ENCODE measurements at regions not wholly inside any gene's neighbourhood (a gene's known extent, or its start where the extent isn't known, plus 50 kb on each side); places are given as distances from the start of the nearest gene placed in this dataset.
"Not testable (repeated sequence)": the region's sequence is repeated elsewhere in the genome, so short reads cannot be mapped to it uniquely, and the experiment has no call there.

DNA sequence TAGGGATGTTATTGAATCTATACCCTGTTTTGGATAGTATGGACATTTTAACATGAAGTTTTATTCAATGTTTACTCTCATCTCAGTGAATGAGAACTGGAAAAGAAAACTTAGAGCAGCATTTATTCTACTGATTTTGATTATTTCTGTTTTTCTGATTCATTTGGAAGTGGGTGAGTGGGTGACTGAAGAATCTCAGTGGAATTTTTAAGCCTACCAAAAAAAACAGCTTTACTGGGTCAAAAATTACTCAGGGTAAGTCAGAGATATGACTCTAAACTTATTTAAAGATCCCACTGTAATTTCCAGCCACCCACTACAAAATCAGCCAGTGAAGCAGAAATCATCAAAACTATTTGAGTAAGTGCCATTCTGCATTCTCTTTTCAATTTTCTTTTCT, 942.6 kb upstream of the ADAMTS5 start:
- CTCF ChIA-PET; POLR2A ChIA-PET; DNase-seq (ENCODE audit: low read depth, low spot score); H3K4me3 ChIP-seq (ENCODE audit: low read depth, low read length): not testable (repeated sequence)

DNA sequence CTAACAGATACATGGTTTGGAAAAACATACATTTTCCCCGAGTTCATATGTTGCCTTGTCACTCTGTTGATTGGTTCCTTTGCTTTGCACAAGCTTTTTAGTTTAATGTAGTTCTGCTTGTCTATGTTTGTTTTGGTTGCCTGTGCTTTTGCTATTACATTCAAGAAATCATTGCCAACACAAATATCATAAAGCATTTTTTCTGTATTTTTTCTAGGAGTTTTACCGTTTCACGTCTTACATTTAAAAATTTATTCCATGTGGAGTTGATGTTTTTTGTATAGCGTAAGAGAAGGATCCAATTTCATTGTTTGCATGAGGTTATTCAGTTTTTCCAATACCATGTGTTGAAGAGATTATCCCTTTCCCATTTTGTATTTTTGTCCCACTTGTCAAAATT, 941.9 kb upstream of the ADAMTS5 start:
- H3K4me3 ChIP-seq (ENCODE audit: low read depth, low read length); POLR2A ChIA-PET; DNase-seq (ENCODE audit: low read depth, low spot score); CTCF ChIA-PET: not testable (repeated sequence)

DNA sequence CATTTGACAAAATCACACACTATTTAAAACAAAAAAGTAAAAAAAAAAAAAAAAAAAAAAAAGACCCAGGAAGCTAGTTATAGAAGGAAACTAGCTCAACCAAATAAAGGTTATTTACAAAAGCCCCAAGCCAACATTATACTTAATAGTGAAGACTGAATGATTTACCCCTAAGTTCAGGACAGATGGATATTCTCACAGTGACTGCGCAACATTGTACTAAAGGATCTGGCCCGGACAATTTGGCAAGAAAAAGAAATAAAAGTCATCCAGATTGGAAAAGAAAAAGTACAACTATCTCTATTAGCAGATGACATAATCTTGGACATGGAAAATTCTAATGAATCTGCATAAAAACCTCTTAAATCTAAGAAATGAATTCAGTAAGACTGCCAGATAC, 936.0 kb upstream of the ADAMTS5 start:
- POLR2A ChIA-PET; DNase-seq (ENCODE audit: low read depth, low spot score); H3K4me3 ChIP-seq (ENCODE audit: low read depth, low read length); CTCF ChIA-PET: not testable (repeated sequence)

DNA sequence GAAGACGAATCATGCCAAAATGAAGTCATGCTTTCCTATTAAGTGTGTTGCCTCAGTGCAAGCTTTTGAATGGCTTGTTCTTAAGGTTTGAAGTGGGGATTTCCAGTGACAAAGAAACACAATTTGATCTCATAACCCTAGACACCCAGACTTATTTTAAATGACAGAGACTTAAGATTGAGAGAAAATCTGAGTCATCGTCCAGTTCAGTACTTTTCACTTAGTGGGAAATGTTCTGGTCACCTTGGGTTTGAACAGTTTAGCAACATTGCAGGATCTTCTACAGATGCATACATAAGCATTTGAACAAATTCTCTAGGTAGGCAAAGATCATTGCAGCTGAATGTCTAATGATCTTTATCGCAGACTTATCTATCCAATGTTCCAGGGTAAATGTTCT, 926.7 kb upstream of the ADAMTS5 start:
- DNase-seq (ENCODE audit: low read depth, low spot score); CTCF ChIA-PET; H3K4me3 ChIP-seq (ENCODE audit: low read depth, low read length): not testable (repeated sequence)
- POLR2A ChIA-PET, result interaction anchor here (0.6 kb wide), 1 partner anchor 117 kb away, joined by 3 read pairs; no protein-coding TSS in a partner anchor

DNA sequence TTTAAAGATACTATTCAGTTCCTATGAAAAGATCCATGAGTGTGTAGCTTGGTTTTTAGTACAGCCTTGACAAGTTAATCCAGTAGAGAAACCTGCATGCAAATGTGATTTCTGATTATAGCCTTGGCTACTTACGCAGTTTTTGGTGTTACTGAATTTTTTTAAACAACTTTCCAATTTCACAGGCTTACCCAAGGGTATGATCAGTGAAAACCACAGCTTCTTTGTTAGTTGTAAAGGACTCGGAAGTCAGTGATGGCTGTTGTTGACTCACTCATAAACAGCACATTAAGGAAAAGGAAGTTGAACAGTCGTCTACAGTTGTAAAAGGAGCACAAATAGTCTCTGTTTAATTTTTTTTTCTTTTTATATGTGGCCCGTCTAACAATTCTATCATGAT, 924.6 kb upstream of the ADAMTS5 start:
- CTCF ChIA-PET; H3K4me3 ChIP-seq (ENCODE audit: low read depth, low read length); DNase-seq (ENCODE audit: low read depth, low spot score); POLR2A ChIA-PET: not testable (repeated sequence)

DNA sequence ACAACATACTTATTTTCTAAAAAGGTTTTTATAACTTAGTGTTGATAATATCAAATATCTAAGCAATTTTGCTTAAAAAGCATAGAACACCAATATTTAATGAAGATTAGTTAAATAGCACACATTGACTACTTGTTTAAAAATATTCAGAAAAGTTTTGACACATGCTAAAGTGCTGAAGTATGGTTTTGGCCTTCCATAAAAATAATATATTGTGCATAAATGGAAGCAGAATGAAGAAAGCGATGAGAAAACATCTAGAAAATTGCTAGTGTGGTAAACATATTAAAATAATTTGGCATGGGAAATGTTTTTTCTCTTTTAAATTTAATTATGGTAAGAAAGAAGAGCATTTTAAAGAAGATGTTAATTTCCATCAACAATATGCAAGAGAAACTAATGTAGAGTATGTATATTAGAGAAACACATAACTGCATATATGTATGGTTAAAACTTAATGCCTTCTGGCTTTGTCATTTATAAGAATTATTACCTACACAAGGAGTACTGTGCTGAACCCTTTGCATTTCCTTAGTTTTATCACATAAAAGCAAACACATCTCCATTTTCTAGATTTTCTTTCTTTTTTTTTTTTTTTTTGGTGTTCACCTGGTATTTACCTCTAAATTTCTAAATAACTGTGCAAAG, 921.0 kb upstream of the ADAMTS5 start:
- CTCF ChIA-PET; H3K4me3 ChIP-seq (ENCODE audit: low read depth, low read length); POLR2A ChIA-PET; DNase-seq (ENCODE audit: low read depth, low spot score): not testable (repeated sequence)

DNA sequence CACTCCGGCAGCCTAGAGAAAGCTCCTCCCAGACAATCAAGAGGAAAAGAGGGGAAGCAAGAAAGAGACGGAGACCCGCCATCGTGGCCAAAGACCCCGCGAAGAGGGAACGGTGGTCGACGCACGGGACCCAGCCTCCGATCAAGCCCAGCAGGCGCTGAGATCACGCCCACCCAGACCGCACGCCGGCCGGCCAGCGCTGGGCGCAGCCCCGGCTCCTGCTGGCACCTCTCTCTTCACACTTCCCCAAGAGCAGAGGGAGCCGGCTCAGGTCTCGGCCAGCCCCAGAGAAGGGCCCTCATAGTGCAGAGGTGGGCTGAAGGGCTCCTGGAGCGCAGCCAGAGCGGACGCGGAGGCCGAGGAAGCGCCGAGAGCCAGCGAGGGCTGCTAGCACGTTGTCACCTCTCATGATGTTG, 918.4 kb upstream of the ADAMTS5 start:
- TF ChIP-seq, protein P1, sequence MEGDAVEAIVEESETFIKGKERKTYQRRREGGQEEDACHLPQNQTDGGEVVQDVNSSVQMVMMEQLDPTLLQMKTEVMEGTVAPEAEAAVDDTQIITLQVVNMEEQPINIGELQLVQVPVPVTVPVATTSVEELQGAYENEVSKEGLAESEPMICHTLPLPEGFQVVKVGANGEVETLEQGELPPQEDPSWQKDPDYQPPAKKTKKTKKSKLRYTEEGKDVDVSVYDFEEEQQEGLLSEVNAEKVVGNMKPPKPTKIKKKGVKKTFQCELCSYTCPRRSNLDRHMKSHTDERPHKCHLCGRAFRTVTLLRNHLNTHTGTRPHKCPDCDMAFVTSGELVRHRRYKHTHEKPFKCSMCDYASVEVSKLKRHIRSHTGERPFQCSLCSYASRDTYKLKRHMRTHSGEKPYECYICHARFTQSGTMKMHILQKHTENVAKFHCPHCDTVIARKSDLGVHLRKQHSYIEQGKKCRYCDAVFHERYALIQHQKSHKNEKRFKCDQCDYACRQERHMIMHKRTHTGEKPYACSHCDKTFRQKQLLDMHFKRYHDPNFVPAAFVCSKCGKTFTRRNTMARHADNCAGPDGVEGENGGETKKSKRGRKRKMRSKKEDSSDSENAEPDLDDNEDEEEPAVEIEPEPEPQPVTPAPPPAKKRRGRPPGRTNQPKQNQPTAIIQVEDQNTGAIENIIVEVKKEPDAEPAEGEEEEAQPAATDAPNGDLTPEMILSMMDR (IDR thresholded peaks at IDR 0.05; ENCODE audit: insufficient read depth, low read length, missing control alignments), result no peak
- POLR2A ChIA-PET, result no interaction called here
- CTCF ChIA-PET, result no interaction called here
- DNase-seq (ENCODE audit: low read depth, low spot score), result no peak
- no peak overlapping the region for H3K4me3 ChIP-seq (ENCODE audit: low read depth, low read length)

DNA sequence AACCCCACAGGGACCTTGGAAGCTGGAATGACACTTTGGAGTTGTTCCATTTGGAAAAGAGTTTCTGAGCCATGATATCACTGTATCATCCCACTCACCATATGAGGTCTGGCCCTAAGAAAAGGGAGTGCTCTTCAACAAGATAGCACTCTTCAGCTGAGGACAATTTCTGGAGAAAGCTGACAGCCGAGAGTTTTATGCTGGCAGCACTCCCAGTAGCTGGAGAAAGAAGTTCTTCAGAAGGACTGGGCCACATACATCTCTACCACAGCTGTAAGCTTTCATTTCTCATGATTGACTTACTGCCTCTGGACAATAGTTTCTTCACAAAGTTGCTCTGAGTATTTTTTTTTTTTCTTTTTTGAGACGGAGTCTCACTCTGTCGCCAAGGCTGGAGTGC, 914.4 kb upstream of the ADAMTS5 start:
- POLR2A ChIA-PET; DNase-seq (ENCODE audit: low read depth, low spot score); CTCF ChIA-PET; H3K4me3 ChIP-seq (ENCODE audit: low read depth, low read length): not testable (repeated sequence)

DNA sequence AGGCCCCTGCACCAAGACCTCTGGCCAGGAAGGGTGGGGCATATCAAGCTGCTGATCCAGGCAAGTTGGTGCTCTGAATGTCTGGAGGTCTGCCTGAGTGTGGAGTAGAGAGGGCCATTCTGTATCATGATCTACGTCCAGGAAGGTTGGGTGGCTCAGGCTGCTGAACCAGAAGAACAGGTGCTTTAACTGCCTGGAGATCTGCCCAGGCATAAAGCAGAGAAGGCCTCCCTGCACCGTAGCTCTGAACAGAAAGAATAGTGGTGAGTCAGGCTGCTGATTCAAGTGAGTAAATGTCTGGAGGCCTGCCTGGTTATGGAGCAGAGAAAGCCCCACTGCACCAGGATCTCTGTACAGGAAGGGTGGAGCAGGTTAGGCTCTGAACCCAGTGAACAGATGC, 905.5 kb upstream of the ADAMTS5 start:
- CTCF ChIA-PET; H3K4me3 ChIP-seq (ENCODE audit: low read depth, low read length); DNase-seq (ENCODE audit: low read depth, low spot score); POLR2A ChIA-PET: not testable (repeated sequence)

DNA sequence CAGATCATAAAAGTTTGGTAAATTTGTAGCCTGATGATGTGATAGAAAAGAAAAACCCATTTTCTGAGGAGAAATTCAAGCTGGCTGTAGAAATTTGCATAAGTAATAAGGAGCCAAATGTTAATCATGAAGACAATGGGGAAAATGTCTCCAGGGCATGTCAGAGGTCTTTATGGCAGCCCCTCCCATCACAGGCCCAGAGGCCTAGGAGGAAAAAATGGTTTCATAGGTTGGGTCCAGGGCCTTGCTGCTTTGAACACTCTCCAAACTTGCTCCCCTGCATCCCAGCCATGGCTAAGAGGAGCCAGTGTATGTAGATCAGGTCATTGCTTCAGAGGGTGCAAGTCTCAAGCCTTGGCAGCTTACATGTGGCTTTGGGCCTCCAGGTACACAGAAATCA, 903.9 kb upstream of the ADAMTS5 start:
- H3K4me3 ChIP-seq (ENCODE audit: low read depth, low read length); POLR2A ChIA-PET; DNase-seq (ENCODE audit: low read depth, low spot score); CTCF ChIA-PET: not testable (repeated sequence)

DNA sequence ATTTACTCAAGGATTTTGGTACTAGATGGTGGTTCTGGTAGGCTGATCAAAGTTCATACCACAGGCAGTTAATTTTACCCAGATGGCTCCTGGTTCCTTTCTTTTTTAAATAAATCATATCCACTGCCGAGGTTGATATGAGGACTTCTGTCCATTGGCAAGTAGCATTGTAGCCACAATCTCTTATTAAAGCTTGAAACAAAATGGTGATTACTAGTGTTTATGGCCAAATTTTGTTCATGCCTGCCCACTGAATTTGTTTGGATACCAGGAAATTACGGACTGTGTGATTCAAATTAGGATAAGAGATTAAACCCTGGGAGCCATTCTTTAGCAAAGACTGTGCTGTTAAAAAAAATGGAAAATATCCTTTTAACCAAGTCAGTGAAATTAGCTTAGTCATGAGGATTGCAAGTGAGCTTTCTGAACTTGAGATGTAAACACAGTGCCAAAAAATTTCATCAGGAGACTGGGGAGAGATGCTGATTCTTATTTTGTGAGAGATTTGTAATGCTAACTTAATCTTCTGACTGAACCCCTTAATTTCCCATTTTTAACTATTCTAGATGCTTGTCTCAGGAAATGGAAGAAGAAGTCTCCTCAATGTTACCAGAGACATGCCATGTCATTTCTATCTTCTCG, 893.5 kb upstream of the ADAMTS5 start:
- POLR2A ChIA-PET; CTCF ChIA-PET; H3K4me3 ChIP-seq (ENCODE audit: low read depth, low read length); DNase-seq (ENCODE audit: low read depth, low spot score): not testable (repeated sequence)

DNA sequence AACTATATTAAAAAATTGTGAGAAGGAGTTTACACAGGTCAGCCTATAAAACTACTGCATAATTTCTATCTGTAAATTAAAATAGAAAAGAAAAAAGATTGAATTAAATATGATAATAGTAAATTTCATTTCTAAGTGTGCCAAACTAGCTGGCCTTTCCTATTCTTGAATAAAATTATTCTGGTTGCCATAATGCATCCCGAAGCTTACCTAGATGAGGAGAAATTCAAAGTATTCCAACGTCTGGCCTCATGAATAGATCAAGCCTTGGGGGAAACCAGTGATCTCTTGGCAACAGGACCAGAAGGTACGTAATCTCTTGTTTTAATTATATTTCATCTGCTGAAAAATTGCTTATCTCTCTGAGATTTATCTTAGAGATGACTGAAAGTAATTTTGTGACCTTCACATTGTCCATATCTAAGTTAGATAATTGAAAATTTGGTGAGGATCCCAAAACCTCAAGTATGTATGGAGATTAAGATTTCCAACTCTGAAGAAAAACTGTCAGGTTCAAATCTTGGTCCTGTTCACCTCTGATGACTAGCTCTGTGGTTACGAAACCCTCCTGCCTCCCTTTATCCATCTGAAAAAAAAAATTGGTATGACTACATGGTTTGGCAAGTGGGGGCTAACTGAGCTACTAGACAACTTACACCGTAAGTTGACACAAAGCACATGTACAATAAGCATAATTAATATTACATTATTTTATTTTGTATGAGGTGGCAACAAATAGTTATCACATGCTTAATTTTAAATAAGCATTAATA, 891.4 kb upstream of the ADAMTS5 start:
- DNase-seq (ENCODE audit: low read depth, low spot score); CTCF ChIA-PET; H3K4me3 ChIP-seq (ENCODE audit: low read depth, low read length); POLR2A ChIA-PET: not testable (repeated sequence)

DNA sequence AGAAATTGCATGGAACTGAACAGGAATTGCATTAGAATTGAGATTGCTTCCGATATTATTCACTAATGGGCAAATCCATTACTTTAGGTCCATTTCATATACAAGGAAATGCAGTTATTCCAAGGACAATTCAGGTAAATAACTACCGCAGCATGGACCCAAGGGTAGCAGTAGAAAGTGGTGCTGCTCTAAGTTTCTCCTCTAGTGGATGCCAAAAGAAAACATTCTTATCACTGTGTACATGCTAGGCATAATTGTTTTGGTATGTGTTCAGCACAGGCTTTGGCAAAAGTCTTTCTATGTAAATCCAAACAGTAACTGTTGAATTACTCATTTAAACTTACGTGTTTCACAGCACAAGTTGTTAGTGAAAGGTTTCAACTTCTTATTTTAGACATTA, 890.1 kb upstream of the ADAMTS5 start:
- CTCF ChIA-PET; H3K4me3 ChIP-seq (ENCODE audit: low read depth, low read length); DNase-seq (ENCODE audit: low read depth, low spot score); POLR2A ChIA-PET: not testable (repeated sequence)

Data from AG04449 (cell line).